GM18502 (cell line): ENCODE measurements at regions not wholly inside any gene's neighbourhood (a gene's known extent, or its start where the extent isn't known, plus 50 kb on each side); places are given as distances from the start of the nearest gene placed in this dataset.
"Not testable (repeated sequence)": the region's sequence is repeated elsewhere in the genome, so short reads cannot be mapped to it uniquely, and the experiment has no call there.

Experiments used
- ATAC-seq: cut with Tn5 transposase; IDR thresholded peaks from one replicate; pipeline ENCODE4 v1.9.1; 2021; ENCODE audit warnings: mild to moderate bottlenecking; ENCODE audit not compliant: unreplicated experiment, poor library complexity

- no peak for ATAC-seq
Measured at GRCh38 chr3:94778289-94778688, 715.4 kb downstream of the NSUN3 start.

DNA sequence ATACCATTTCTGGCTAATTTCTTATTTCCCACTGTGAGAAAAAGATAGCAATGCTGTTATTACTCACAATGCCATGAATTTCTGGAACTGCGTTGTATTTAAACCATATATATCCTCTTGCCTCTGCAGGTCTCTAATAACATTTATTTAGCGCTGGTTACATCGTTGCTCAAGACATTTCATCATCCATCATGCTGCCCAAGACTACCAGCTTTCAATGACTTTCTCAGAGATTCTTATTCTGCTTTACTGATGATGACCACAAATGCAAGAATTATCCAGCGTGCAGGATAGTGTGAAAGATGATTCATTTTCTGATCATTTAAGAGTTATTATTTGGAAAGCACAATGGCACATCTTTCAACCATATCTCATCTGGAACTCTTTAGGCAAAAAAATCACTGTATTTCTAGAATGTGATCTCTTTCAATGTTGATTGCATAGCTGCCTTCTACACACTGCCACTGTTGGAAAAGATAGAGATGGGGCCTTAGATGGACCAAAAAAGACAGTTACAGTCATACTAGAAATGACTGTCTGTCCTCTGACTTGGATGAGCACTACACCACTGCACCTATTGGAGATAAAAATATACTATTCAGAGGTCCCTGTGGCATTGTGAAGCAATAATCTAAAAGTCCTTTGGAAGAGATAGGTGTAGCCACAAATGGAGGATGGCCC lies 716.1 kb downstream of the NSUN3 start:
- no peak for ATAC-seq

- no peak for ATAC-seq
Measured at GRCh38 chr3:94779699-94780098, 716.8 kb downstream of the NSUN3 start.

DNA sequence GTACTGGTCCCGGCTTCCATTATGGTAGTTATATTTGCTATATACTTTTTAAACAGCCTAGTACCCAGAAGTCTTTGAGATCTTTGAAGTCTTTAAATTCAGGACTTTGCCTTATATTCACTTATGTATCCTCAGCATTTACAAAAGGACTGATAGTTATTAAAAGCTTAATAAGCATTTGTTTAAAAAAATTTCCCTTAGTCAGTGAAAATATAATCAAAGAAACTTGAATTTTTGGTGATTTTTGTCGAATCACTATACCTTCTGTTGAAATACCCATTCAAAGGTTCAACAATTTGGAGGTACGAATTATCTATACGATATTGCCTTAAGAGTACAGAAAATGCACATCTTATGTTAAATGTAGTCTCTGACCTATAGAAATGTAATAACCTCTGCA lies 721.4 kb downstream of the NSUN3 start:
- ATAC-seq, result no peak

DNA sequence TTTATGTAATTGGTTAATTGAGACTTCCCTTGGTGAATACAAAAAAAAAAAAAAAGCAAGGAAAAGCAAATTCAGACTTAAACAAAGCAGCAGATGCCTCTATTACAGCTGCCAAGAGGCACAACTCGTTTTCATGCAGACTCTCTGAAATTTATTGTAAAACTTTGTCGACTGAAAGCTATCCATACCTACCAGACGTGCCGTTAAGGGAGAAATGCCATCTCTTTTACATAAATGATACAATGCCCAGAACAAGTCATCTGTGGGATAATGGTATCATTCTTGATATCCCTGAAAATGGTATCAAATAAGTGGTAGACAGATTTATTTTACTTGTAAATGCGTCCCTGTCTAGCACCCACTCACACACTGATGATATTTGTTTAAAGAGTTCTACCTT lies 724.2 kb downstream of the NSUN3 start:
- ATAC-seq, result no peak

DNA sequence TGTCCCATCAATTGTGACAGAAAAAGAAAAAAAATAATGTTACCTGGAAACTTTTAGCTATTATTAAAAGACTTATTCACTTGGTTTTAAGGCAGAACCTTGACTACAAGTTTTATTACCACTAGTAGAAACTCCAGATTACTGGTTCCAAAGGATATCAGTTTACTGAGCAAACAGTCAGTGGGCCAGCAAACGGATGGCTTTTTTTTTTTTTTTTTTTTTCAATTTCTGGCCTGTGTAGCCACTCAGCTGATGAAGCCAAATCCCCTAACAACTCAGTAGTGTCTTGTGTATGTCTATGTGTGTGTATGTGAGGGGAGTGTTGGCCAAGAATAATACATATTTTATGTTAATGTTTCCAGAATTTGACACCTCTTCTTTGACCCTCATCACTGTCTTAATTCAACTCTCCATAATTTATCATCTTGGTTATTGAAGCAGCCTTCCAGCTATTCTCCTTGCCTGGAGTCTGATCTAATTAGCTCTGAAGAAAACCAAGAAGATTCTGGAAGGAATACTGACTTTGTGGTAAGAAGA lies 724.9 kb downstream of the NSUN3 start:
- no peak for ATAC-seq

GRCh38 chr3:94794563-94794962 lies 731.7 kb downstream of the NSUN3 start:
- no peak for ATAC-seq

GRCh38 chr3:94799420-94800060 lies 736.7 kb downstream of the NSUN3 start:
- ATAC-seq, result no peak

DNA sequence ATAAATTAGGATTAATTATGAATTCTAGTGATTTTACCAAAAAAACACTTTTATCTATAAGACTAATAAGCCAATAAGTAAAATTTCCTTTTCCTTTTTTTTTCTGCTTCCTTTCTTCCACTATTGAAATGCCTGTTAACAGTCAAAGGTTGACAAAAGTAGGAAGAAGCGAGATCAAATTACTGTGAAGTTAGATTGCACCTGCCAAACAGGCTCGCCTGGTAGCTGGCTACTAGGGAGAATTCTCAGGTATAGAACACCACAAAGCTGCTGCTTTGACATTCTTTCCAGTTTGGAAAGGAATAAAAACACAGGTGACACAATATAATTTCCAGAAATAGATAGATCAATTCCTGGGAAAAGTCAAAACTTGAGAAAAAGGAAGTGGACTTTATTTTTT lies 749.0 kb downstream of the NSUN3 start:
- no peak for ATAC-seq

- ATAC-seq, result no peak
Measured at GRCh38 chr3:94821241-94821640, 758.4 kb downstream of the NSUN3 start.

DNA sequence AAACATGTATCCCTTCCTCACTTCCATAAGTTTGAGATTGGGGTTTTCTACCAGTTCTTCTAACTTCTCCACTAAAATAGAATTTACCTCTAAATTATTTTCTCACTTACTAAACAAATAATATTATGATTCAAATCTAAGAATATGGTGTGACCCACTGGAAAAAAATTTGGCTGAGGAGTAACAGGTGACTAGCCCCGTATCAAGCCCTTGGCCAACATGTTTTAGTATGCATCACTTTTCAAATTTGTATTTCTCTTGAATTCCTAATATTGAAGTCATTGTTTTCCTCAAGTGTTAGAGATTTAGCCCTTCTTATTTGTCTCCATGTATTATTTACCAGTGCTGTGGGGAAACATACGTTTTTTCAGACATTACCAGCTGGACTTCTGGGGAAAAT lies 759.4 kb downstream of the NSUN3 start:
- ATAC-seq, result no peak

- ATAC-seq, result not testable (repeated sequence)
Measured at GRCh38 chr3:94846251-94846650, 783.4 kb downstream of the NSUN3 start.

- ATAC-seq, result peak; percentile 87
Measured at GRCh38 chr3:94862703-94863102, 799.8 kb downstream of the NSUN3 start.

DNA sequence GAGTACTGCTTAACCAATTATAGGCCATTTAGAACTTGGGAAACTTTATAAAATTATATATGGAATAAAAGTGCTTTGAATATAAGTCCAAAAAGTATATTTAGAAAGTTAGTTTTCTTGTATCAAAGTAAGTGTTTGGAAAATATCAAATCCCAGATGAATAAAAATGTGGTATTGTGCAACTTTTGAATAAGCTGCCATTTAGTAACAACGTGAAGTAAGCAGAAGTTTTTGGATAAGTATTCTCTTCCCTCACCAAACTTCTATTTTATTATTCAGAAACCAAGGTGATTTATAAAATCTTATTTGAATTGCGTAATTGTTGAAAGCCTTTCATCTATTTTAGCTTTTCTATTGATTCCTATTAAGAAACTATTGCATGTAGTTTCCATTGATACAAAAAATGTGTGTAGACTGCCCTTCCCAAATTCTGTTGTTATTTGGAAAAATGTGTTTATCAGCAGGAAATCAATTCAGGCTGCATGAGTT lies 806.2 kb downstream of the NSUN3 start:
- no peak for ATAC-seq

DNA sequence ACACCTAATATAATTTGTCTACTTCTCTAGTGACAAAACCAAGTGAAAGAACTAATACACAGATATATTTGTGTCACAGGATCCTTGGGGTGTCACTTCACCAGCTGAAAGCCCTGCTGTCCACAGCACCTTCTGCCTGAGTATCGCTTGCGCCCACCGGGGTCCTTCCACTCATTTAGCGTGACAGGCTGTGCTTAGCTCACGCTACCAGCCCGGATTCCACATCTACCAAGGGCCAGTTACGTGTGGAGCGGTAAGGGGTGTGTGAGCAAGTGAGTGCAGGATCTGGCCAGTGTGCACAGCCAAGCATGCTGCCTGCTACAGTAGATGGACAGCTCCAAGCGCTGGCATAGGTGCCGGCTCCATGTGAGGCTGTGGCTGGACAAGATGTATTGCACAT lies 810.9 kb downstream of the NSUN3 start:
- ATAC-seq, result no peak

GRCh38 chr3:94875149-94875548 lies 812.3 kb downstream of the NSUN3 start:
- ATAC-seq, result no peak

DNA sequence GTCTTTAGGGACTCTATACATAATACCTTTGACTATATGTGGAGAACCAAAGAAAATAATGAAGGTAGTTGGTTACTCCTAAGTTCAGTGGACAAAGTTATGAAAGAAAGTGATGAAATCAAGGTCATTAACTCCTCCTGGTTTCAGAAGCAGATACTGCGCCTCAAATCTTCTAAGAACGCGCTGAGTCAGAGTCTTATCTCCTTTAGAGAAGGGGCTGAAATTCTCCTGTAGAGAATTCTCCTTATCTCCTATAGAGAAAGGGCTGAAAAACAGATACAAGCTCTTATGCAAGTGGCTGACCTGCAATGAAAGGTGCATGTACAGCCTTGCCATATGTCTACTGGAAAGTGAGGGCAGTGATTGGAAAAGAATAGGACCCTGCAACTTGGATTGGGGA lies 824.2 kb downstream of the NSUN3 start:
- no peak for ATAC-seq

GRCh38 chr3:94896994-94897393 lies 834.1 kb downstream of the NSUN3 start:
- ATAC-seq, result no peak

DNA sequence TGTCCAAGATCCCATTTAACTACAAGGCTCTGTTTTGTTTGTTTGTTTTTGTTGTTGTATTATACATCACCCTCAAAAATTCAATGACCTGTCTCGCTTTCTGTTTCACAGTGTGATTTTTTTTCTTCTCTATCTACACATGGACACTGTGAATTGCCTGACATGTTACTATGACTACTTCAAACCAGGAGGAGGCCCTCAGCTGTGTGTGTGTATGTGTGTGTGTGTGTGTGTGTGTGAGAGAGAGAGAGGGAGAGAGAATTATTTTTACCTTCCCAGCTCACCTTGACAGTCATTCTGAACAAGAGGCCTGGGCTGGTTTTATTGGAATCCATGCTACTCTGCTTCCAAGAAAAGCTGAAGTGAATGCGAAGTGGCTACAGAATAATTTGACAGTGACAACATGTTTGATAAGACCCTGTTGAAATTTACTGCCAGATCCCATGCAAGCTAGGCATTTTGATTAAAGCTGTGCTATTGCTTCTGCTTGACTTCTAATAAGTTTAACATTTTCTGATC lies 841.4 kb downstream of the NSUN3 start:
- no peak for ATAC-seq

- ATAC-seq, result no peak
Measured at GRCh38 chr3:94909726-94910125, 846.9 kb downstream of the NSUN3 start.

DNA sequence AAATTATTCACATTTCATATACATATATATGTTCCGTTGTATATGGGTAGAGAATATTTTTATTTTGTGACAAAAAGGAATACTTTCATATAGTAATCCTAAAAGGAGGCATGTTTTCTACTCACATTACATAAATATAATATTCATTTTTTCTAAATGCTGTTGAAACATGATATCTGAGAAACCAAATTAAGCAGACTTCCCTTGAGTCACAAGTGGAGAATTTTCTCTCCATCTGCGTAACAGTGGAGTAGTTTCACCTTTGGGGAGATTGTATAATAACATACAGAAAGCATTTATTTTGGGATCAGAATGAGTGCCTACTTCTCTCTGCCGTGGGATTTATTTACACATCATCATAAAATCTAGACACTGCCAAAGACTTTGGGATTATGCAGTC lies 849.8 kb downstream of the NSUN3 start:
- no peak for ATAC-seq

DNA sequence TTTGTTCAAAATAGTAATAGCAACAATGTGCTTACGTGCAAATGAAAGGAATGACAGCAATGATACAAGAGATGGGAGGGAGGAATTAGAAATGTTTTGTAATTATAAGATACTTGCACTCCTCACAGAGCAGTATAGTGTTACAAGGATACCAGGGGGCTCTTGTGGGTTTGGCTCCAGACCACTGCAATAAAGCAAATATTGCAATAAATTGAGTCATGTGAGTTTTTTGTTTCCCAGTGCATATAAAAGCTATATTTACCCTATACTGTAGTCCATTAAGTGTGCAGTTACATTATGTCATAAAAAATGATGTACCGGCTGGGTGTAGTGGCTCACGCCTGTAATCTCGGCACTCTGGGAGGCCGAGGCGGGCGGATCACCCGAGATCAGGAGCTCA lies 864.3 kb downstream of the NSUN3 start:
- ATAC-seq, result no peak
